ENCODE measurements at regions not wholly inside any gene's neighbourhood (a gene's known extent, or its start where the extent isn't known, plus 50 kb on each side); places are given as distances from the start of the nearest gene placed in this dataset.
"Not testable (repeated sequence)": the region's sequence is repeated elsewhere in the genome, so short reads cannot be mapped to it uniquely, and the experiment has no call there.

GRCh38 chr7:109449760-109450159 is 880.1 kb downstream of the DNAJB9 start:
- H3K79me2 ChIP-seq (ENCODE audit: insufficient read depth, low read length): no peaks in the 10 kb centered on the region
- no peak overlapping the region for H3K27ac ChIP-seq (ENCODE audit: low read depth, low read length)
- DNase-seq (ENCODE audit: insufficient read length, low spot score, missing footprints): no peak
- no peaks in the 10 kb centered on the region for H3K27me3 ChIP-seq (ENCODE audit: insufficient read depth, low read length)
- H3K4me2 ChIP-seq (ENCODE audit: insufficient read depth, low read length): no peak overlapping the region
- no peak overlapping the region for H2AFZ ChIP-seq (ENCODE audit: low read length)
- H4K20me1 ChIP-seq (ENCODE audit: insufficient read depth, low read length): no peaks in the 10 kb centered on the region
- TF ChIP-seq CTCF (IDR thresholded peaks at IDR 0.05; ENCODE audit: extremely low read depth, low read depth, low read length): no peak
- no peak overlapping the region for H3K4me3 ChIP-seq (ENCODE audit: insufficient read depth, low read length)
- H3K36me3 ChIP-seq (ENCODE audit: insufficient read depth, low read length): no peaks in the 10 kb centered on the region
- H3K4me1 ChIP-seq (ENCODE audit: insufficient read depth, low read length): no peaks in the 10 kb centered on the region
- no peaks in the 10 kb centered on the region for H3K9me3 ChIP-seq (ENCODE audit: low read depth, low read length)

- DNase-seq (ENCODE audit: insufficient read length, low spot score, missing footprints): no peak
- H3K27me3 ChIP-seq (ENCODE audit: insufficient read depth, low read length): no peaks in the 10 kb centered on the region
- no peaks in the 10 kb centered on the region for H4K20me1 ChIP-seq (ENCODE audit: insufficient read depth, low read length)
- H3K4me1 ChIP-seq (ENCODE audit: insufficient read depth, low read length): no peaks in the 10 kb centered on the region
- H2AFZ ChIP-seq (ENCODE audit: low read length): no peak overlapping the region
- no peaks in the 10 kb centered on the region for H3K79me2 ChIP-seq (ENCODE audit: insufficient read depth, low read length)
- H3K27ac ChIP-seq (ENCODE audit: low read depth, low read length): no peak overlapping the region
- no peak overlapping the region for H3K4me3 ChIP-seq (ENCODE audit: insufficient read depth, low read length)
- H3K4me2 ChIP-seq (ENCODE audit: insufficient read depth, low read length): no peak overlapping the region
- peaks cover 5% of the 10 kb centered on the region for H3K9me3 ChIP-seq (ENCODE audit: low read depth, low read length)
- TF ChIP-seq CTCF (IDR thresholded peaks at IDR 0.05; ENCODE audit: extremely low read depth, low read depth, low read length): no peak
- no peaks in the 10 kb centered on the region for H3K36me3 ChIP-seq (ENCODE audit: insufficient read depth, low read length)
Observed at GRCh38 chr7:109456116-109456515, 886.4 kb downstream of the DNAJB9 start.

- peaks cover 5% of the 10 kb centered on the region for H3K9me3 ChIP-seq (ENCODE audit: low read depth, low read length)
- no peak for TF ChIP-seq CTCF (IDR thresholded peaks at IDR 0.05; ENCODE audit: extremely low read depth, low read depth, low read length)
- H3K4me2 ChIP-seq (ENCODE audit: insufficient read depth, low read length): no peak overlapping the region
- no peaks in the 10 kb centered on the region for H3K79me2 ChIP-seq (ENCODE audit: insufficient read depth, low read length)
- H3K36me3 ChIP-seq (ENCODE audit: insufficient read depth, low read length): no peaks in the 10 kb centered on the region
- no peaks in the 10 kb centered on the region for H3K4me1 ChIP-seq (ENCODE audit: insufficient read depth, low read length)
- no peak overlapping the region for H2AFZ ChIP-seq (ENCODE audit: low read length)
- no peak overlapping the region for H3K4me3 ChIP-seq (ENCODE audit: insufficient read depth, low read length)
- H3K27me3 ChIP-seq (ENCODE audit: insufficient read depth, low read length): no peaks in the 10 kb centered on the region
- no peak for DNase-seq (ENCODE audit: insufficient read length, low spot score, missing footprints)
- no peak overlapping the region for H3K27ac ChIP-seq (ENCODE audit: low read depth, low read length)
- H4K20me1 ChIP-seq (ENCODE audit: insufficient read depth, low read length): no peaks in the 10 kb centered on the region
Observed at GRCh38 chr7:109460296-109460695, 890.6 kb downstream of the DNAJB9 start.

- TF ChIP-seq CTCF (IDR thresholded peaks at IDR 0.05; ENCODE audit: extremely low read depth, low read depth, low read length): no peak
- H3K4me2 ChIP-seq (ENCODE audit: insufficient read depth, low read length): no peak overlapping the region
- H3K4me1 ChIP-seq (ENCODE audit: insufficient read depth, low read length): no peaks in the 10 kb centered on the region
- no peaks in the 10 kb centered on the region for H3K27me3 ChIP-seq (ENCODE audit: insufficient read depth, low read length)
- no peaks in the 10 kb centered on the region for H3K36me3 ChIP-seq (ENCODE audit: insufficient read depth, low read length)
- H2AFZ ChIP-seq (ENCODE audit: low read length): no peak overlapping the region
- no peak for DNase-seq (ENCODE audit: insufficient read length, low spot score, missing footprints)
- H4K20me1 ChIP-seq (ENCODE audit: insufficient read depth, low read length): no peaks in the 10 kb centered on the region
- H3K79me2 ChIP-seq (ENCODE audit: insufficient read depth, low read length): no peaks in the 10 kb centered on the region
- no peak overlapping the region for H3K27ac ChIP-seq (ENCODE audit: low read depth, low read length)
- H3K4me3 ChIP-seq (ENCODE audit: insufficient read depth, low read length): no peak overlapping the region
- peaks cover 4% of the 10 kb centered on the region for H3K9me3 ChIP-seq (ENCODE audit: low read depth, low read length)
Observed at GRCh38 chr7:109462171-109462570, 892.5 kb downstream of the DNAJB9 start.

GRCh38 chr7:109467729-109468128 is 898.1 kb downstream of the DNAJB9 start:
- H3K9me3 ChIP-seq (ENCODE audit: low read depth, low read length); H4K20me1 ChIP-seq (ENCODE audit: insufficient read depth, low read length); H3K4me1 ChIP-seq (ENCODE audit: insufficient read depth, low read length); H3K27ac ChIP-seq (ENCODE audit: low read depth, low read length); H3K36me3 ChIP-seq (ENCODE audit: insufficient read depth, low read length); H2AFZ ChIP-seq (ENCODE audit: low read length); H3K4me2 ChIP-seq (ENCODE audit: insufficient read depth, low read length); H3K4me3 ChIP-seq (ENCODE audit: insufficient read depth, low read length); DNase-seq (ENCODE audit: insufficient read length, low spot score, missing footprints); H3K79me2 ChIP-seq (ENCODE audit: insufficient read depth, low read length); H3K27me3 ChIP-seq (ENCODE audit: insufficient read depth, low read length): not testable (repeated sequence)
